ENCODE measurements at regions not wholly inside any gene's neighbourhood (a gene's known extent, or its start where the extent isn't known, plus 50 kb on each side); places are given as distances from the start of the nearest gene placed in this dataset.

- Histone ChIP-seq H3K27me3 (no peaks in the 10 kb centered on the region), H3K9me3 (ENCODE audit: low read depth) (no peaks in the 10 kb centered on the region), H3K4me3 (no peak overlapping the region), H3K4me1 (ENCODE audit: low read depth) (no peaks in the 10 kb centered on the region), H3K36me3 (no peaks in the 10 kb centered on the region), H3K27ac (no peak overlapping the region)
- DNase-seq (ENCODE audit: low read depth in 1 of 2, low spot score in 1 of 2): no peak
- TF ChIP-seq, protein P1, sequence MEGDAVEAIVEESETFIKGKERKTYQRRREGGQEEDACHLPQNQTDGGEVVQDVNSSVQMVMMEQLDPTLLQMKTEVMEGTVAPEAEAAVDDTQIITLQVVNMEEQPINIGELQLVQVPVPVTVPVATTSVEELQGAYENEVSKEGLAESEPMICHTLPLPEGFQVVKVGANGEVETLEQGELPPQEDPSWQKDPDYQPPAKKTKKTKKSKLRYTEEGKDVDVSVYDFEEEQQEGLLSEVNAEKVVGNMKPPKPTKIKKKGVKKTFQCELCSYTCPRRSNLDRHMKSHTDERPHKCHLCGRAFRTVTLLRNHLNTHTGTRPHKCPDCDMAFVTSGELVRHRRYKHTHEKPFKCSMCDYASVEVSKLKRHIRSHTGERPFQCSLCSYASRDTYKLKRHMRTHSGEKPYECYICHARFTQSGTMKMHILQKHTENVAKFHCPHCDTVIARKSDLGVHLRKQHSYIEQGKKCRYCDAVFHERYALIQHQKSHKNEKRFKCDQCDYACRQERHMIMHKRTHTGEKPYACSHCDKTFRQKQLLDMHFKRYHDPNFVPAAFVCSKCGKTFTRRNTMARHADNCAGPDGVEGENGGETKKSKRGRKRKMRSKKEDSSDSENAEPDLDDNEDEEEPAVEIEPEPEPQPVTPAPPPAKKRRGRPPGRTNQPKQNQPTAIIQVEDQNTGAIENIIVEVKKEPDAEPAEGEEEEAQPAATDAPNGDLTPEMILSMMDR (IDR thresholded peaks at IDR 0.05; ENCODE audit: low read depth, low read length): no peak
Observed at GRCh38 chr22:48151641-48152040, 1389.2 kb downstream of the TBC1D22A start.

- Histone ChIP-seq H3K27me3 (no peaks in the 10 kb centered on the region), H3K27ac (no peak overlapping the region), H3K9me3 (ENCODE audit: low read depth) (no peaks in the 10 kb centered on the region), H3K36me3 (no peaks in the 10 kb centered on the region), H3K4me3 (no peak overlapping the region), H3K4me1 (ENCODE audit: low read depth) (no peaks in the 10 kb centered on the region)
- no peak for DNase-seq (ENCODE audit: low read depth in 1 of 2, low spot score in 1 of 2)
- TF ChIP-seq, protein P1 (IDR thresholded peaks at IDR 0.05; ENCODE audit: low read depth, low read length): no peak
Observed at GRCh38 chr22:48147831-48148230, 1385.4 kb downstream of the TBC1D22A start.

GRCh38 chr22:48147404-48147803, 1385.0 kb downstream of the TBC1D22A start:
- Histone ChIP-seq H3K36me3 (no peaks in the 10 kb centered on the region), H3K4me3 (no peak overlapping the region), H3K27me3 (no peaks in the 10 kb centered on the region), H3K4me1 (ENCODE audit: low read depth) (no peaks in the 10 kb centered on the region), H3K9me3 (ENCODE audit: low read depth) (no peaks in the 10 kb centered on the region), H3K27ac (no peak overlapping the region)
- TF ChIP-seq, protein P1 (IDR thresholded peaks at IDR 0.05; ENCODE audit: low read depth, low read length): no peak
- no peak for DNase-seq (ENCODE audit: low read depth in 1 of 2, low spot score in 1 of 2)

DNA sequence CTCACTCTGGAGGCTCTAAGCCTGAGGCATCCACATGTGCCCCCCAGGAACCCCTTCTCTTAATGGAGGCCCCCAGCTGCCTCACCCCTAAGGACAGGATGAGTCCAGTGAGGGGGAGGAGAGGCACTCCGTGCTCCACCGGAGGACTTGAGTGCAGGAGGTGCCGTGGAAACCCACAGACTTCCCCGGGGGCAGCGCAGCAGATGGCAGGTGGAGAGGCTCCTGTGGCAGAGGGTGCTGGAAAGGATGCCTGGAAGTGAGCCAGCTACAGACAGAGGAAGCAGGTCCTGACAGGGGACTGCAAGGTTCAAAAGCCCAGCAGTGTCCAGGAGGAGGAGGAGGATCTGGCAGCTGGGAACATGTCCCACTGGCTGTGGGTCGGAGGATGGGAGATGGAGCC, 1384.0 kb downstream of the TBC1D22A start:
- TF ChIP-seq, protein P1 (IDR thresholded peaks at IDR 0.05; ENCODE audit: low read depth, low read length): no peak
- DNase-seq (ENCODE audit: low read depth in 1 of 2, low spot score in 1 of 2): no peak

DNA sequence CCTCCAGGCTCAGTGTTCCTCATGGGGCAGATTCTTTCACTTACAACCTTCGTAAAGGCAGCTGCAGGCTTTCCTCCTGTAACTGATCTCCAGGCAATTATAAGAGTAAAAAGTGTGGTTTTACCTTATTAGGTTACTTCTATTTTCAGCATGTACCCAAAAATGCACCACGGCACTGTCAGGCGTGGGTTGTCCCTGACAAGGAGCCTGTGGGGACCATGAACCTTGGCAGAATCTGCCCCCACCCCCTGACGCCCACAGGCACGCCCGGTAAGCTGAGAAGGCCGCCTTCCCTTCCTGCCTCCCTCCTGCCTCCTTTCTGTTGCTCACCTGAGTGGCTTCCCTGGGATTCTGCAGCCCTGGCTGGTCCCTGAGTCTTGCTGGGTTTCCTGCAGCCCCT, 1383.3 kb downstream of the TBC1D22A start:
- Histone ChIP-seq H3K4me1 (ENCODE audit: low read depth) (no peaks in the 10 kb centered on the region), H3K36me3 (no peaks in the 10 kb centered on the region), H3K27ac (no peak overlapping the region), H3K4me3 (no peak overlapping the region), H3K27me3 (no peaks in the 10 kb centered on the region), H3K9me3 (ENCODE audit: low read depth) (no peaks in the 10 kb centered on the region)
- TF ChIP-seq, protein P1 (IDR thresholded peaks at IDR 0.05; ENCODE audit: low read depth, low read length): no peak
- DNase-seq (ENCODE audit: low read depth in 1 of 2, low spot score in 1 of 2): no peak

More for the DNA sequence above, 1384.0 kb downstream of the TBC1D22A start:
- Histone ChIP-seq H3K9me3 (ENCODE audit: low read depth) (no peaks in the 10 kb centered on the region), H3K36me3 (no peaks in the 10 kb centered on the region), H3K27ac (no peak overlapping the region), H3K4me1 (ENCODE audit: low read depth) (no peaks in the 10 kb centered on the region), H3K4me3 (no peak overlapping the region), H3K27me3 (no peaks in the 10 kb centered on the region)

DNA sequence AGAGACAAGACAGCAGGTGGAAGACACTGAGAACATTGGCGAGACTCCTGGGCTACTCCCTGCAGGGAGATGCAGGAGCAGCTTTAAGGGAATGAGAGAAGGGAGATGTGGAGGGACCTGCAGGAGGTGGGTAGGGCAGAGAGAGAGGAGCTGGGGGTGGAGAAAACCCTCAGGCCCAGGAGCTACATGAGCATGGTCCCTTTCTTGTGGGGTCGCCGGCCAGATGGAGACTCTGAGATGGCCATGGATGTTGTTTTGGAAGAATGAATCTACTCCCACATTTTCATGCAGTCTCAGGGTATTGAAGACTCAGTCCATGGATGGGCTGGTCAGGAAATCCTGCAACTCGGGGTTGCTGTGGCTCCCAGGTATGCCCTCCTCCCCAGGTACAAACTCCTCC, 1381.9 kb downstream of the TBC1D22A start:
- Histone ChIP-seq H3K36me3 (no peaks in the 10 kb centered on the region), H3K27me3 (no peaks in the 10 kb centered on the region), H3K9me3 (ENCODE audit: low read depth) (no peaks in the 10 kb centered on the region), H3K4me3 (no peak overlapping the region), H3K27ac (no peak overlapping the region), H3K4me1 (ENCODE audit: low read depth) (no peaks in the 10 kb centered on the region)
- TF ChIP-seq, protein P1 (IDR thresholded peaks at IDR 0.05; ENCODE audit: low read depth, low read length): no peak
- no peak for DNase-seq (ENCODE audit: low read depth in 1 of 2, low spot score in 1 of 2)
